Mesothelial cell of epicardium (in vitro differentiated cells): ENCODE measurements at regions not wholly inside any gene's neighbourhood (a gene's known extent, or its start where the extent isn't known, plus 50 kb on each side); places are given as distances from the start of the nearest gene placed in this dataset.

Experiments used
- DNase-seq, 2 experiments: peaks; one replicate each; pipeline ENCODE4 v3.0.0; 2021; ENCODE audit warnings: low spot score in 2 of 2; ENCODE audit not compliant: unreplicated experiment in 2 of 2
- H3K27ac Mint-ChIP-seq: 2 replicates; pipeline ENCODE4 v1.8.0; 2021; ENCODE audit warnings: mixed read lengths
- H3K27me3 Mint-ChIP-seq: 2 replicates; pipeline ENCODE4 v1.8.0; 2021; ENCODE audit warnings: low read depth, mixed read lengths
- H3K36me3 Mint-ChIP-seq: 2 replicates; pipeline ENCODE4 v1.8.0; 2021; ENCODE audit warnings: mixed read lengths
- H3K4me1 Mint-ChIP-seq: 2 replicates; pipeline ENCODE4 v1.8.0; 2021; ENCODE audit warnings: mixed read lengths
- H3K4me3 Mint-ChIP-seq: 2 replicates; pipeline ENCODE4 v1.8.0; 2021; ENCODE audit warnings: mild to moderate bottlenecking, moderate library complexity, mixed read lengths
- H3K9me3 Mint-ChIP-seq: 2 replicates; pipeline ENCODE4 v1.8.0; 2021; ENCODE audit warnings: mixed read lengths
- TF ChIP-seq, protein P1 (sequence below): fragments of 200-600 bp; sonication (generic); IDR thresholded peaks from one replicate; pipeline ENCODE4 v1.5.0; 2021; ENCODE audit warnings: antibody characterized with exemption; ENCODE audit not compliant: unreplicated experiment

GRCh38 chr2:16060125-16060935 is 120.0 kb downstream of the MYCN start:
- no peak for DNase-seq
- Mint-ChIP-seq H3K4me3 (no peak overlapping the region), H3K9me3 (peaks cover 18% of the 10 kb centered on the region), H3K27ac (no peak overlapping the region), H3K27me3 (no peaks in the 10 kb centered on the region), H3K4me1 (peaks cover 8% of the 10 kb centered on the region), H3K36me3 (peaks cover 7% of the 10 kb centered on the region)
- TF ChIP-seq, protein P1, sequence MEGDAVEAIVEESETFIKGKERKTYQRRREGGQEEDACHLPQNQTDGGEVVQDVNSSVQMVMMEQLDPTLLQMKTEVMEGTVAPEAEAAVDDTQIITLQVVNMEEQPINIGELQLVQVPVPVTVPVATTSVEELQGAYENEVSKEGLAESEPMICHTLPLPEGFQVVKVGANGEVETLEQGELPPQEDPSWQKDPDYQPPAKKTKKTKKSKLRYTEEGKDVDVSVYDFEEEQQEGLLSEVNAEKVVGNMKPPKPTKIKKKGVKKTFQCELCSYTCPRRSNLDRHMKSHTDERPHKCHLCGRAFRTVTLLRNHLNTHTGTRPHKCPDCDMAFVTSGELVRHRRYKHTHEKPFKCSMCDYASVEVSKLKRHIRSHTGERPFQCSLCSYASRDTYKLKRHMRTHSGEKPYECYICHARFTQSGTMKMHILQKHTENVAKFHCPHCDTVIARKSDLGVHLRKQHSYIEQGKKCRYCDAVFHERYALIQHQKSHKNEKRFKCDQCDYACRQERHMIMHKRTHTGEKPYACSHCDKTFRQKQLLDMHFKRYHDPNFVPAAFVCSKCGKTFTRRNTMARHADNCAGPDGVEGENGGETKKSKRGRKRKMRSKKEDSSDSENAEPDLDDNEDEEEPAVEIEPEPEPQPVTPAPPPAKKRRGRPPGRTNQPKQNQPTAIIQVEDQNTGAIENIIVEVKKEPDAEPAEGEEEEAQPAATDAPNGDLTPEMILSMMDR = no peak

DNA sequence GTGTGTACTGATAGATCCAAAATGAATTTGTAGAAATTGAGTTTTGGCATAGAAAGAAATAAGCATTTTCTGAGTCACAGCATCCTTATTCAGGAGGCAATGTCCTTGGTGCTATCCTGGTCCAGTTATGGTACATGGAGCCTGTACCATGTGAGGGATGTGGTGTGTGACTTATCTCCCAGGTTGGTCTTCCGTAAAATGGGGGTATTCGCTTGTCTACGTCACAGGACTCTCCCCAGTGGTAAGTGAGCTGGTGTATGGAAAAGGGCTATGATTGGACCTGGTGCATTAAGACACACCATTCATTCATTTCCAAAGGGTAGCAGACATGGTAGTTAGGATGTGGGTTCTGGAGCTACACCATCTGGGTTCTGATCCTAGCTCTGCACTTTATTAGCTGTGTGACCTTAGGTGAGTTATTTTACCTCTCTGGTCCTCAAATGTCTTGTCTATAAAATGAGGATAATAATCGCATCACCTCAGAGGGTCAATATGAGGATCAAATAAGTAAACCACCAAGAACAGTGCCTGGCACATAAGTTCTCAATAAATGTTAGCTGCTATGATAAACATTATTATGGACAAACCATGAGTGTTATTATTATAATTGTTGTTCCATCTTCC is 119.2 kb downstream of the MYCN start:
- DNase-seq = no peak
- H3K27me3 Mint-ChIP-seq = no peaks in the 10 kb centered on the region
- peaks cover 18% of the 10 kb centered on the region for H3K9me3 Mint-ChIP-seq
- TF ChIP-seq, protein P1 = no peak
- peaks cover 8% of the 10 kb centered on the region for H3K4me1 Mint-ChIP-seq
- no peak overlapping the region for H3K4me3 Mint-ChIP-seq
- no peak overlapping the region for H3K27ac Mint-ChIP-seq
- H3K36me3 Mint-ChIP-seq = peaks cover 7% of the 10 kb centered on the region

GRCh38 chr2:16058747-16059358 is 118.5 kb downstream of the MYCN start:
- Mint-ChIP-seq H3K4me3 (no peak overlapping the region), H3K9me3 (peaks cover 14% of the 10 kb centered on the region), H3K27me3 (no peaks in the 10 kb centered on the region), H3K27ac (no peak overlapping the region), H3K36me3 (peaks cover 3% of the 10 kb centered on the region), H3K4me1 (peaks cover 8% of the 10 kb centered on the region)
- TF ChIP-seq, protein P1 = no peak
- no peak for DNase-seq

- Mint-ChIP-seq H3K27ac (no peak overlapping the region), H3K36me3 (no peaks in the 10 kb centered on the region), H3K9me3 (peaks cover 11% of the 10 kb centered on the region), H3K4me1 (peaks cover 8% of the 10 kb centered on the region), H3K27me3 (no peaks in the 10 kb centered on the region), H3K4me3 (no peak overlapping the region)
- no peak for DNase-seq
- TF ChIP-seq, protein P1 = no peak
These were observed 117.9 kb downstream of the MYCN start for GRCh38 chr2:16058256-16058655.

- Mint-ChIP-seq H3K27me3 (no peaks in the 10 kb centered on the region), H3K27ac (no peak overlapping the region), H3K9me3 (peaks cover 9% of the 10 kb centered on the region), H3K36me3 (no peaks in the 10 kb centered on the region), H3K4me3 (no peak overlapping the region), H3K4me1 (peaks cover 8% of the 10 kb centered on the region)
- no peak for DNase-seq
- TF ChIP-seq, protein P1 = no peak
These were observed 117.3 kb downstream of the MYCN start for GRCh38 chr2:16057661-16058060.
